ENCODE measurements at regions not wholly inside any gene's neighbourhood (a gene's known extent, or its start where the extent isn't known, plus 50 kb on each side); places are given as distances from the start of the nearest gene placed in this dataset.

- TF ChIP-seq CTCF (IDR thresholded peaks at IDR 0.05; ENCODE audit: insufficient read depth, low read length) (no peak), SPI1 (IDR thresholded peaks at IDR 0.05; ENCODE audit: borderline replicate concordance, low read depth) (no peak), POLR2AphosphoS5 (IDR thresholded peaks at IDR 0.05; ENCODE audit: low read depth) (no peak), REST (IDR thresholded peaks at IDR 0.05; ENCODE audit: insufficient replicate concordance, low read depth) (no peak)
These were observed 109.6 kb downstream of the SLC35B3 start for GRCh38 chr6:8325743-8326142.

Measured in HL-60 (cell line).